Colonic mucosa (tissue), 4 donors: ENCODE measurements at regions not wholly inside any gene's neighbourhood (a gene's known extent, or its start where the extent isn't known, plus 50 kb on each side); places are given as distances from the start of the nearest gene placed in this dataset.

Experiments used
- DNase-seq: peaks from one replicate; pipeline ENCODE4 v3.0.0-alpha.2; 2020
- H3K27ac ChIP-seq: fragments of 200-600 bp; one replicate; pipeline ENCODE4 v1.8.0; 2021
- H3K27me3 ChIP-seq: fragments of 200-600 bp; one replicate; pipeline ENCODE4 v1.8.0; 2021
- H3K36me3 ChIP-seq: fragments of 200-600 bp; one replicate; pipeline ENCODE4 v1.8.0; 2021
- H3K4me1 ChIP-seq: fragments of 200-600 bp; one replicate; pipeline ENCODE4 v1.8.0; 2021; ENCODE audit warnings: mild to moderate bottlenecking
- H3K4me3 ChIP-seq: fragments of 200-600 bp; one replicate; pipeline ENCODE4 v1.8.0; 2021
- H3K9ac ChIP-seq, 2 donors: one replicate each; pipeline ENCODE4 v1.7.0; 2013; ENCODE audit warnings: control low read depth in 2 of 2, low read depth in 2 of 2, low read length in 2 of 2
- H3K9me3 ChIP-seq: fragments of 200-600 bp; one replicate; pipeline ENCODE4 v1.8.0; 2021
- intact Hi-C: fragments of 100-400 bp; cut with DNase I; formaldehyde crosslinking; loops from one replicate; pipeline ENCODE4 v1.14.1; 2022
- TF ChIP-seq, protein P1 (sequence below): fragments of 200-600 bp; IDR thresholded peaks from one replicate; pipeline ENCODE4 v1.8.0; 2022; ENCODE audit warnings: antibody characterized with exemption, mild to moderate bottlenecking
- donor health status: healthy.
- donor health status: DM: no; HTN: no; CAD: no.
- donor health status: DM: no; HTN: no; CAD: no.

DNA sequence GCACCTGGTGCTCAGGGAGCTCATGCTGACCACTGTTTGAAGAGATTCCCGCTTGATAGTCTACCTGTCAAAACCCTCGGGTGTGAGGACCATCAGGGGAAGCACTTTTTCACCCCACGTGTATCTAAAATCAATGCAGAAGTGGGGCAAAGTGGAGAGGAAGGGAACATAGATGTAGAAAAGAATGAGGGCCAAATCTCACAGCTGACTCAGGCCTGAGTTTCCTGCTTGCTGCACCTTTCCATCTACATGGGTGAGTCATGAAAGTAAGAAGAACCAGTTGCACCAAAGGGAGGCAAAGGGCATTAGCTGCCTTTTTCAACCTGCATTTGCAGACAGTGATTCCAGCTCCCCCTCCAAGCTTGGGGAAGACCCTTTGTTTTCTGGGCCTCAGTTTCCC lies 100.2 kb upstream of the MYCN start:
- DNase-seq, result no peak
- Histone ChIP-seq H3K4me3 (no peak overlapping the region), H3K4me1 (no peaks in the 10 kb centered on the region), H3K36me3 (no peaks in the 10 kb centered on the region), H3K9me3 (no peaks in the 10 kb centered on the region), H3K9ac (no peak overlapping the region), H3K27me3 (no peaks in the 10 kb centered on the region), H3K27ac (no peak overlapping the region)
- intact Hi-C loops, result no loop called here
- TF ChIP-seq, protein P1, sequence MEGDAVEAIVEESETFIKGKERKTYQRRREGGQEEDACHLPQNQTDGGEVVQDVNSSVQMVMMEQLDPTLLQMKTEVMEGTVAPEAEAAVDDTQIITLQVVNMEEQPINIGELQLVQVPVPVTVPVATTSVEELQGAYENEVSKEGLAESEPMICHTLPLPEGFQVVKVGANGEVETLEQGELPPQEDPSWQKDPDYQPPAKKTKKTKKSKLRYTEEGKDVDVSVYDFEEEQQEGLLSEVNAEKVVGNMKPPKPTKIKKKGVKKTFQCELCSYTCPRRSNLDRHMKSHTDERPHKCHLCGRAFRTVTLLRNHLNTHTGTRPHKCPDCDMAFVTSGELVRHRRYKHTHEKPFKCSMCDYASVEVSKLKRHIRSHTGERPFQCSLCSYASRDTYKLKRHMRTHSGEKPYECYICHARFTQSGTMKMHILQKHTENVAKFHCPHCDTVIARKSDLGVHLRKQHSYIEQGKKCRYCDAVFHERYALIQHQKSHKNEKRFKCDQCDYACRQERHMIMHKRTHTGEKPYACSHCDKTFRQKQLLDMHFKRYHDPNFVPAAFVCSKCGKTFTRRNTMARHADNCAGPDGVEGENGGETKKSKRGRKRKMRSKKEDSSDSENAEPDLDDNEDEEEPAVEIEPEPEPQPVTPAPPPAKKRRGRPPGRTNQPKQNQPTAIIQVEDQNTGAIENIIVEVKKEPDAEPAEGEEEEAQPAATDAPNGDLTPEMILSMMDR, result no peak

DNA sequence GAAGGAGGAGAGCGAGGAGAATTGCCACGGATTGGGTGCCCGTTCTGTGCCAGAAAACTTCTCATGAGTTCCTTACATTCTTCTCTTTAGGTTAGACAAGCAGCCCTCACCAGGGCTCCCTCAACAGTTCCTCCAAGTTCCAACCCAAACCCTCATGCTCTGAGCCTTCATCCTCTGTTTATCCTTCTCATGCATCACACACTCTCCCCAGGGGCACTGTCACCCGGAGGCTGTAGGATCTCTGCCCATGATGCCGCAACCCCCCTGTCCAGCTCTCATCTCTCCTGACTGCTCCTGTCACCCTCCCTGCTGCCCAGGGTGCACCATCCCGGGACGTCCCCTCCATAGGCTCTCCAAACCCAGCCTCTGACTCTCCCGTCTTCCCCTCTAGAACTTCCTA lies 99.4 kb upstream of the MYCN start:
- TF ChIP-seq, protein P1, result no peak
- no peaks in the 10 kb centered on the region for H3K9me3 ChIP-seq
- H3K27ac ChIP-seq, result no peak overlapping the region
- intact Hi-C loops, result no loop called here
- no peaks in the 10 kb centered on the region for H3K36me3 ChIP-seq
- H3K27me3 ChIP-seq, result no peaks in the 10 kb centered on the region
- DNase-seq, result no peak
- no peaks in the 10 kb centered on the region for H3K4me1 ChIP-seq
- H3K4me3 ChIP-seq, result no peak overlapping the region
- no peak overlapping the region for H3K9ac ChIP-seq

DNA sequence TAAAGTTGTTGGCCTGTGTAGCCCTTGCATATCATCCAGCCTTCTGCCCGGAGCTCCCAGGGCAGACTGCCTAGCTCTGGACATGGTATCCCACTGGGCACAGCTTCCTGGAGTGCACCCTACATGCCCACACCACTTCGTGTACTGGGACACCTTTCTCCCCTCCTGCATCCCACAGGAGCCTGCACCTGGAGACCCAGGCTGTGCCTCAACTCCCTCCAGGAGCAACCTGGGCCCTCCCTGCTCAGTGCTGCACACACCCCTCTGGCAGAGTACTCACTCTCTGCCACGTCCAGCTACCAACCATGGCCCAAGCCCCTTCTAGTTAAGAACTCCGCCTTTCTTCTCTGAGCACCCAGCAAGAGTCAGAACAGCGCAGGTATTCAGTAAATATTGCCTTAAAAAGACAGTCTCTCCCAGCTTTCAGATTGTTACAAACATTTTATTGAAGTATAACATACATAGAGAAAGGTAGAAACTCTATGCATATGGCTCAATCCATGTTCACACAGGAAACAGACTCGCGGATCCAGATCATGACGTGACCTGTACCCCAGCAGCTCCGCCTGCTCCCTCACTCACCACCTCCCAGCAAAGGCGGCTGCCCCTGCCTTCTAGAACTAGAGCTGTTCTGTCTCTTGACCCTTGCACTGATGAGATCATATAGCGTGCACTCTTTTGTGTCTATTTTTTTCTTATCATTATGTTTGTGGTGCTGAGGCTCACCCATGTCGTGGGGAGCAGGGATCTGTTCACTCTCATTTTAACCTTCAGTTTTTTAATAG lies 98.4 kb upstream of the MYCN start:
- Histone ChIP-seq H3K27ac (no peak overlapping the region), H3K9me3 (no peaks in the 10 kb centered on the region), H3K9ac (no peak overlapping the region), H3K4me1 (no peaks in the 10 kb centered on the region), H3K27me3 (no peaks in the 10 kb centered on the region), H3K4me3 (no peak overlapping the region), H3K36me3 (no peaks in the 10 kb centered on the region)
- TF ChIP-seq, protein P1, result no peak
- intact Hi-C loops, result no loop called here
- no peak for DNase-seq

DNA sequence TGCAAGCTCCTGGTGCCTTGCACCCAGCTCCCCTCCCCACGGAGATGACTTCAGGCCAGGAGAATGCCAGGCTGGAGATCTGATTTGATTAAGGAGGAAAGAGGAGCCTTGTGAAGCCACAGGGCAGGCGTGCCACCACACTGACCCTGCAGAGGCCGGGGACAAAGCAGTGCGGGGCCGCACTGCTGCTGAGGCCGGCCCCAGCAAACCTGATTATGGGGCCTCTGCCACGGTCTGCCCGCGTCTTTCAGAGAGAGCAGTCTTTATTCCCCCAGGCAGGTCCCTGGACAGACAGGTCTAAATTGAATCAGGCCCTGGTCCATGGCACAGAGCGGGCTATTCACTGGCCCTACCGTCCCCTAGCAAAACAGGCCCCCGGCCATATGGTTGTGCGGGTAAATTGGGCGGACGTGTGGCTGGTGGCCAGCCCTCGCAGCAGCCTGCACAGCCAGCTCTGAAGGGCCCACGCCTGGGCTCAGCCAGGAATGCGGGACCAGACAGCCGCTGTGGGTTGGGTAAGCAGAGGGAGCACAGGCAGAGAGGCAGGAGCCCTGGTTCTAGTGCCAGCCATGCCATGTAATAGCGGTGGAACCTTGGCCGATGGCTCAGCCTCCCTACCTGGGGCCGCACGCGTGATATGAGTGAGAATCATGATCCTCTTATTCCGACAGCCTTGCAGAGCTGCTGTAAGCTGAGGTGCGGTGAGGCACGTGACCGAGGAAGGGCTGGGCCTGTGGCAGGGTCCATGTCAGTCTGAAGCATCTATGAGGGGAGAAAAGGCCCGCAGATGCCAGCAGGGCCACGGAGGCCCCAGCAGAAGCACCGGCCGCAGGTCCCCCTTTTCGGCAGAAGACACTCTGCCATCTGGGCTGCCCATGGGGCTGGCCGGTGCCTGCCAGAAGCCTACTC lies 97.3 kb upstream of the MYCN start:
- Histone ChIP-seq H3K36me3 (no peaks in the 10 kb centered on the region), H3K9me3 (no peaks in the 10 kb centered on the region), H3K27me3 (no peaks in the 10 kb centered on the region), H3K9ac (no peak overlapping the region), H3K4me1 (no peaks in the 10 kb centered on the region), H3K4me3 (no peak overlapping the region), H3K27ac (no peak overlapping the region)
- no peak for DNase-seq
- TF ChIP-seq, protein P1, result no peak
- intact Hi-C loops, result no loop called here

DNA sequence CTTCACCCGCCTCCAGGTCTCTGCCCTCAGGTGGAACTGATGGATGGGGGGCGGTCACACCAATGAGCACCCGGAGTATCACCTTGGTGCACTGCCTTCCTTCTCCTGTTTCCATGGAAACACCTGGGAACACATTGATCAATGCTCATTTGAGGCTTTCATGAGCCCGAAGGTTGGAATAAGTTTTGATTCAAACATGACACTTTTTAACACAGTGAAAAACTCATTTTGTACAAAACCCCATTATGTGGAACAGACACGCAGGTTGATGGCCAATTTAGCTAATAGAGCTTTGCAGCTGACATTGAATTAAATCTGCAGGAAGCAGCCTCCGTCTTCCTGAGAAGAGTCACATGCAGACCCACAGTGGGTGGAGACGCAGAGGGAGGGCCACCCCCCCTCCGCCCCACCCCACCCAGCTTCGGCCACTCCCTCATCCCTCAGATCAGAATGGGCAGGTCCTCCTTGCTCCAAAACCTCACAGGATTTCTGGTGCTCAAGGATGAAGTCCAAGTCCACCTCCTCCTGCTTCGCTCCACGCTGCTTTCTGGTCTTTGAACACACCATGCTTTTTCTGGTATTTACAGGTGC lies 96.0 kb upstream of the MYCN start:
- Histone ChIP-seq H3K9me3 (no peaks in the 10 kb centered on the region), H3K4me3 (no peak overlapping the region), H3K27me3 (no peaks in the 10 kb centered on the region), H3K27ac (no peak overlapping the region), H3K36me3 (no peaks in the 10 kb centered on the region), H3K4me1 (no peaks in the 10 kb centered on the region), H3K9ac (no peak overlapping the region)
- no peak for DNase-seq
- intact Hi-C loops, result no loop called here
- TF ChIP-seq, protein P1, result no peak
